OCI-LY7 (cell line): ENCODE measurements at regions not wholly inside any gene's neighbourhood (a gene's known extent, or its start where the extent isn't known, plus 50 kb on each side); places are given as distances from the start of the nearest gene placed in this dataset.

ENCODE experiments used
- BruUV-seq: library from RNA; stranded (reverse); fragments of 400-500 nt; replicated peaks from 2 replicates; lab custom pipeline; 2021; lab: Mats Ljungman, UMichigan
- CTCF ChIA-PET: fragments of 300-600 bp; sonication (Branson Sonifier 250); formaldehyde crosslinking; loops from one replicate; lab custom pipeline; 2022; ENCODE audit warnings: antibody characterized with exemption; ENCODE audit not compliant: unreplicated experiment; lab: Charles Lee
- POLR2A ChIA-PET: fragments of 300-600 bp; sonication (Branson Sonifier 250); formaldehyde crosslinking; loops from one replicate; lab custom pipeline; 2022; ENCODE audit warnings: antibody characterized with exemption; lab: Charles Lee
- DNase-seq: peaks from one replicate; pipeline ENCODE4 v3.0.0-alpha.2; 2015; ENCODE audit warnings: low spot score
- H2AFZ ChIP-seq: fragments of 200-600 bp; sonication (generic), shearing (Covaris generic); 2 replicates; pipeline ENCODE4 v1.6.1; 2014; ENCODE audit warnings: mild to moderate bottlenecking, antibody characterized with exemption, low read length, moderate library complexity
- H3K27ac ChIP-seq: fragments of 200-600 bp; sonication (generic); 2 replicates; pipeline ENCODE4 v1.5.1; 2014; ENCODE audit warnings: mixed run types, low read depth, mild to moderate bottlenecking, moderate library complexity, low read length, inconsistent platforms; ENCODE audit not compliant: poor library complexity, severe bottlenecking
- H3K36me3 ChIP-seq: fragments of 200-600 bp; sonication (generic); 2 replicates; pipeline ENCODE4 v1.6.1; 2014; ENCODE audit warnings: mild to moderate bottlenecking, antibody characterized with exemption, low read length, moderate library complexity, mixed read lengths; ENCODE audit not compliant: insufficient read depth
- H3K4me1 ChIP-seq: fragments of 200-600 bp; sonication (generic); 2 replicates; pipeline ENCODE4 v1.5.1; 2014; ENCODE audit warnings: mild to moderate bottlenecking, low read length; ENCODE audit not compliant: insufficient read depth, poor library complexity, severe bottlenecking
- H3K4me2 ChIP-seq: fragments of 200-600 bp; sonication (generic); 2 replicates; pipeline ENCODE4 v1.6.1; 2014; ENCODE audit warnings: mild to moderate bottlenecking, low read length
- H3K4me3 ChIP-seq: fragments of 200-600 bp; sonication (generic); 2 replicates; pipeline ENCODE4 v1.5.1; 2014; ENCODE audit warnings: mild to moderate bottlenecking, low read depth, low read length; ENCODE audit not compliant: poor library complexity, severe bottlenecking
- H3K79me2 ChIP-seq: fragments of 200-600 bp; sonication (generic); 2 replicates; pipeline ENCODE4 v1.6.1; 2016; ENCODE audit warnings: low read depth, mild to moderate bottlenecking, low read length, moderate library complexity, mixed read lengths; ENCODE audit not compliant: insufficient read depth
- H3K9me2 ChIP-seq: fragments of 200-600 bp; sonication (generic); 2 replicates; pipeline ENCODE4 v1.6.1; 2016; ENCODE audit warnings: mild to moderate bottlenecking, low read length, mixed read lengths; ENCODE audit not compliant: insufficient read depth
- H3K9me3 ChIP-seq: fragments of 200-600 bp; sonication (generic); 2 replicates; pipeline ENCODE4 v1.6.1; 2014; ENCODE audit warnings: mild to moderate bottlenecking, mixed run types, low read length, mixed read lengths
- H4K20me1 ChIP-seq: fragments of 200-600 bp; sonication (generic); 2 replicates; pipeline ENCODE4 v1.6.1; 2014; ENCODE audit warnings: mild to moderate bottlenecking, antibody characterized with exemption, low read length, moderate library complexity, mixed read lengths; ENCODE audit not compliant: insufficient read depth
- CTCF ChIP-seq: fragments of 200-600 bp; sonication (generic); conservative IDR thresholded peaks from 2 replicates; pipeline ENCODE4 v1.5.1; 2014; ENCODE audit warnings: mild to moderate bottlenecking, antibody characterized with exemption, low read length, moderate library complexity, mixed read lengths
- EZH2phosphoT487 ChIP-seq: fragments of 200-600 bp; sonication (generic); IDR thresholded peaks from 2 replicates; pipeline ENCODE4 v1.6.1; 2018; ENCODE audit warnings: low read depth, borderline replicate concordance, mild to moderate bottlenecking, mixed run types, antibody characterized with exemption, low read length, moderate library complexity, mixed read lengths
- intact Hi-C: fragments of 100-400 bp; cut with micrococcal nuclease; formaldehyde crosslinking; loops from one replicate; pipeline ENCODE4 v1.10.0; 2022; ENCODE audit not compliant: unreplicated experiment

- no peaks in the 10 kb centered on the region for H3K4me1 ChIP-seq
- no peaks in the 10 kb centered on the region for H3K36me3 ChIP-seq
- no peaks in the 10 kb centered on the region for H3K9me3 ChIP-seq
- H3K9me2 ChIP-seq: no peaks in the 10 kb centered on the region
- no peak for DNase-seq
- TF ChIP-seq CTCF: no peak
- TF ChIP-seq EZH2phosphoT487: no peak
- no peak overlapping the region for H2AFZ ChIP-seq
- BruUV-seq: no TSS peak
- no peak overlapping the region for H3K4me2 ChIP-seq
- no peak overlapping the region for H3K4me3 ChIP-seq
- ChIA-PET POLR2A (interaction anchor here (0.8 kb wide), 1 partner anchor 10 kb away, joined by 3 read pairs; no protein-coding TSS in a partner anchor), CTCF (no interaction called here)
- no peak overlapping the region for H3K27ac ChIP-seq
- H3K79me2 ChIP-seq: no peaks in the 10 kb centered on the region
- intact Hi-C loops: no loop called here
- H4K20me1 ChIP-seq: no peaks in the 10 kb centered on the region
Measured at GRCh38 chr18:22493940-22494339, 76.2 kb upstream of the CTAGE1 start.

- Histone ChIP-seq H3K9me2 (no peaks in the 10 kb centered on the region), H3K36me3 (no peaks in the 10 kb centered on the region), H3K9me3 (no peaks in the 10 kb centered on the region), H2AFZ (no peak overlapping the region), H3K79me2 (no peaks in the 10 kb centered on the region), H3K4me3 (no peak overlapping the region), H3K4me1 (no peaks in the 10 kb centered on the region), H3K4me2 (no peak overlapping the region), H3K27ac (no peak overlapping the region), H4K20me1 (no peaks in the 10 kb centered on the region)
- BruUV-seq: no TSS peak
- DNase-seq: no peak
- ChIA-PET CTCF (no interaction called here), POLR2A (no interaction called here)
- TF ChIP-seq EZH2phosphoT487: no peak
- intact Hi-C loops: no loop called here
Measured at GRCh38 chr18:22494771-22495170, 77.1 kb upstream of the CTAGE1 start.

GRCh38 chr18:22499421-22499820 is 81.7 kb upstream of the CTAGE1 start:
- no peak overlapping the region for H3K27ac ChIP-seq
- DNase-seq: no peak
- no peak overlapping the region for H2AFZ ChIP-seq
- no peak overlapping the region for H3K4me2 ChIP-seq
- intact Hi-C loops: no loop called here
- BruUV-seq: no TSS peak
- TF ChIP-seq CTCF (no peak), EZH2phosphoT487 (no peak)
- H4K20me1 ChIP-seq: no peaks in the 10 kb centered on the region
- H3K36me3 ChIP-seq: no peaks in the 10 kb centered on the region
- H3K9me2 ChIP-seq: no peaks in the 10 kb centered on the region
- H3K79me2 ChIP-seq: no peaks in the 10 kb centered on the region
- no peak overlapping the region for H3K4me3 ChIP-seq
- no peaks in the 10 kb centered on the region for H3K4me1 ChIP-seq
- no peaks in the 10 kb centered on the region for H3K9me3 ChIP-seq
- CTCF ChIA-PET: no interaction called here
- POLR2A ChIA-PET: interaction anchor here (0.7 to 1.1 kb wide), 2 partner anchors 59 to 187 kb away, joined by 3 to 4 read pairs; no protein-coding TSS in a partner anchor
